GM08714 (cell line): ENCODE measurements at regions not wholly inside any gene's neighbourhood (a gene's known extent, or its start where the extent isn't known, plus 50 kb on each side); places are given as distances from the start of the nearest gene placed in this dataset.
A peak's percentile ranks its signal among the peaks of the same experiment; 100 is the strongest.
"Not testable (repeated sequence)": the region's sequence is repeated elsewhere in the genome, so short reads cannot be mapped to it uniquely, and the experiment has no call there.

Source experiments
- H3K4me3 ChIP-seq: fragments of 200-500 bp; sonication (Bioruptor generic); 2 replicates; pipeline ENCODE4 v1.5.1; 2014; ENCODE audit warnings: mild to moderate bottlenecking, low read length, inconsistent platforms
- ZNF274 ChIP-seq: IDR thresholded peaks from 2 replicates; pipeline ENCODE4 v1.6.1; 2012; ENCODE audit warnings: mild to moderate bottlenecking, low read depth, low read length

DNA sequence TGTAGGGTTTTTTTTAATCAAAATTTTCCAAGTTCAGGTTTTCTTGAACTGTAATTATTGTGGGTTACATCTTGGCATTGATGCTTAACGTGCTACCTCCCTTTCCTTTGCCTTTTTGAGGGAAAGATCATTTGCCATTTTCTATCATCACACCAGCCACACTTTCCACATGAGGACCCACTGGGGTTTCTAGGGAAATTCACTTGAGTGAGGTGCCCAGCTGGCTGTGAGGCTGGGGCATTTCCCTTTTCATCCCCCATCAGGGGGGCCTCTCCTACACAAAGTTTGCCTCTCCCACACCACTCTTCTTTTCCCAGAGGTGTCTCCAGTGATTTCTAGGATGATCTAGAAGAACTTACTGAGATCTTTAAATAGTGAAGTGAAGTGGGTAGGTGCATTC lies 335.7 kb downstream of the BMP4 start:
- TF ChIP-seq ZNF274 = no peak
- H3K4me3 ChIP-seq = no peak overlapping the region

DNA sequence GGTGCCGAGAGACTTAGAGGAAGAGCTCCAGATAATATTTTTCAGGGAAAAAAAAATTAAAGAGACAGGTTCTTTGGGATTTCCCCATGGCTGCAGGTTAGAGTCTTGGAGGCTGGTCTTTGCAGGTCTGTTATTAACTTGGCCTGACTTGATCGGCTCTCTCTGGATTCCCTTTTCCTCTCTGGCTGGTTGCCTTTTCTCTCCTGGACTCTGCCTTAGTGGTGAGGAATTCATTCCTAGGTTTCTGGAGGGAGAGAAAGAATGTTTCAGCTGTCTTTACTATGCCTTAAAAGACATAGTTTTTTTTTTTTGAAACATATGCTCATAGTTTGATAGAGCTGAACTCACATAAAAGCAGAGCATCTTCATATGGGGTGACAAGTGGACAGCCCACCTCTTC lies 336.3 kb downstream of the BMP4 start:
- TF ChIP-seq ZNF274 = no peak
- H3K4me3 ChIP-seq = no peak overlapping the region

- TF ChIP-seq ZNF274 = no peak
- no peak overlapping the region for H3K4me3 ChIP-seq
Measured at GRCh38 chr14:53619691-53620231, 336.9 kb downstream of the BMP4 start.

- H3K4me3 ChIP-seq = not testable (repeated sequence)
Measured at GRCh38 chr14:53616536-53616935, 340.1 kb downstream of the BMP4 start.

GRCh38 chr14:53615252-53615651 lies 341.4 kb downstream of the BMP4 start:
- no peak overlapping the region for H3K4me3 ChIP-seq
- TF ChIP-seq ZNF274 = no peak

GRCh38 chr14:53613404-53614253 lies 343.0 kb downstream of the BMP4 start:
- peak overlapping the region; percentile 68; the same call in 1 of the 2 replicates for H3K4me3 ChIP-seq
- no peak for TF ChIP-seq ZNF274

DNA sequence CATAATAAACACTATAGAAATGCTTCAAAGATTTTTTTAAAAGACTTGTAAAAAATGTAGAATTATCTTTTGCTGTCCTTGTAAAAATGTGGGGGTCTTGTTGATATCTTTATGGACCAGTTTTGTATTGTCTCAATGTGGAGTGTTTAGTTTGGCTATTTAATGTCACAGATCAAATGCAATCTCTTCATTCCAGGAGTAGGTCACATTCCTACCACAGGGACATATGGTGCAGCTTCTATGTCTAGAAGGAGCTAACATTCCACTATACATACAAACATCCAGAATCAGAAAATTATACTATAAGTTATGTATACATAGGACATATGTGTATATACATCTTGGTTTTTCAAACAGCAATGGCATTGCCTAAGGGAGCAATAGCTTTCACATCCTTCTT lies 345.7 kb downstream of the BMP4 start:
- no peak for TF ChIP-seq ZNF274
- no peak overlapping the region for H3K4me3 ChIP-seq

DNA sequence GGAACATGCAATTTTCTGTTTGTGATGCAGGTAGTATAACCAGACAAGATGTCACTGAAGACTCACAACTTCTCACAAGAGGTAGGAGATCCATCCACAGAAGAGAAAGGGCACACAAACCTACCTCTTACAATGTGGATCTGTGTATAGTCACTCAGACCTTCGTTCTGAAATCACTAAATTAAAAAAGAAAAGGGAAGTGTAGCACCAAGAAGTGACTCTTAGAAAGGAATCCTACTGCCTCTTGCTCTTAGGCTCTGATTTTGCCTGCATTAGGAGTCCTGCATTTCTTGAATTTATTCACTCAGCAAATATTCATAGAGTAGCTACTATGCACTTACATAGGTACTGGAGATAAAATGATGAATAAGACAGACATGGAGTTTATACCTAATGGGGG lies 347.6 kb downstream of the BMP4 start:
- H3K4me3 ChIP-seq = no peak overlapping the region
- TF ChIP-seq ZNF274 = no peak

- no peak overlapping the region for H3K4me3 ChIP-seq
- no peak for TF ChIP-seq ZNF274
Measured at GRCh38 chr14:53608369-53608768, 348.3 kb downstream of the BMP4 start.

DNA sequence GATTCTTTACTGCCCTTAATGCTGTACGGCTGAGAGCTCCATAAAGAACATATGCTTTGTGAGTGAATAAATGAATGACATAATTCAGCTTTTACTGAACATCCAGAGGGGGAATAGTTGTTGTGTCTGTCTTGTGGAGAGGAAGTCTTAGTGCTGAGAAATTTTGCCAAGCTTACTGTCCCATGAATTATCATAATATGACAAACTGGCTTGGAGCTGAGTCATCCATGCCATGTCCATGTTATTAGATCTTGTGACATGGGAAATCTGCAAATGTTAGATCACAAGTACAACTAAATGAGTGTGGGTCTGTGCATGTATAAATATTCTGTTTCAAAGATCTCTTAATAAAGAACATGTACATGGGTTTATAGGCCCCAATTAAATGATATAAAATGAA lies 350.4 kb downstream of the BMP4 start:
- TF ChIP-seq ZNF274 = no peak
- no peak overlapping the region for H3K4me3 ChIP-seq

DNA sequence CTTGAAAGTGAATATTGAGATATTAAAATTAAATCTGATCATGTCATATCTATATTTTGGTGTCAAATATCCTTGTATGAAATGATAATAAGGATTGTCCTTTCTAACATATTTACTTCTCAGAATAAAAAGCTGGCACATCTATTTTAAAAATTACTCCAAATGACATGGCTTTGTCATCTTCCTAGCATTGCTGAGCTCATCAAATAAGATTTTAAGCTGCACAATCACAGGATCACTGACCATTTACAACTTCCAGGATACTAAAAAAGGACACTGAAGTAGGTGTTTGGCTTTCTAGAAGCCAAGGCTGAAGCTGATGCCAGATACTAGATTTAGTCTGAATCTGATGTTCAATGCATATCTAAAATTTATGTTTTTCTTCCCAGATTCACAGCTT lies 351.1 kb downstream of the BMP4 start:
- no peak for TF ChIP-seq ZNF274
- H3K4me3 ChIP-seq = no peak overlapping the region

- no peak overlapping the region for H3K4me3 ChIP-seq
- TF ChIP-seq ZNF274 = no peak
Measured at GRCh38 chr14:53603994-53604393, 352.6 kb downstream of the BMP4 start.

DNA sequence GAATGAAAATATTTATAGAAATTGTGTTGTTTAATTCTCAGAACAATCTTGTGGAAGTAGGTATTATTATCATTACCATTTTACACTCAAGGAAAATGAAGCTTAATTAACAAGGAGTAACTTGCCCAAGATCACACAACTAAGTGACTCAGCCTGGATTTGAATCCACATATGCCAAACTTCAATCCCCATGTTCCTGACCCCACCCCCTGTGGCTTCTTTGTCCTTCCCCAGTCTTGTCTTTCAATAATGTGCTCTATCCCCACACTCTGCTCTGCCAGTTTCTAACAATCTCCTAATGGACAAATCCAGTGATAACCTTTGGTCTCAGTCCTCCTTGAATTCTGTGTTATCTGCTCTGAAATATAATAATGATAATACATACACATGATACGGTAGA lies 355.2 kb downstream of the BMP4 start:
- no peak overlapping the region for H3K4me3 ChIP-seq
- TF ChIP-seq ZNF274 = no peak

DNA sequence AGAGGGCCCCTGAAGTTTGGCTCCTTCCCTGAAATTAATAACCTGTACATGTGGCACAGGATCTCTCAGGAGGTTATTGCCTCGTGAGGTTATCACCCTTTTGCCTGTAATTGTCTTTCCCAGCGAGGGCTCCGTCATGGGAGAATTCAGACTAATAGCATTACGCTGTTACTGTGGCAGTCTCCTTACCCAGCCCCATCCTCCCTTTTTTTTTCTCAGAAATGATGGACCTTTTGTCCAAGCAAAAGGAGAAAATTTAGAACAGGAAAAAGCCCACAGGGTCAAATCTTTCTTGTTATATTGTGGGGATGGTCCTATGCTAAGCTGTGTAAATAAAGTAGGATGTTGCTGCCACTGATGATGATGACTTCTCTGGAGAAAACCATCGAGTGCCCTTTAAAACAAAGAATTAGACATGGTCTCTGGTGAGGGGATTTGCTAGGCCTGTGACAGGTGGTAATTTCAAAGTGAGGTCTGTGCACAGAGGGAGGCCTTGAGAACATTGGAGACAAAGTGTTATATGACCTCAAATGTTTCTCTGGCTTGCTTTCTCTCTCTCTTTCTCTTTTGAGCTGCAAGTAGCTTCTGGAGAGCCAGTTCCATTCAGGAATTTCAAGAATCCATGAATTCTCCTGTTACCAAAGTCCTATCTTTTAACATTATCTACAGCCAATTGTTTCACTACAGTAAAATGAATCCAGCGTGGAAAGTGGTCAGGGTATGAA lies 357.2 kb downstream of the BMP4 start:
- no peak for TF ChIP-seq ZNF274
- no peak overlapping the region for H3K4me3 ChIP-seq
